H1 (cell line): ENCODE measurements at regions not wholly inside any gene's neighbourhood (a gene's known extent, or its start where the extent isn't known, plus 50 kb on each side); places are given as distances from the start of the nearest gene placed in this dataset.

Experiments
- CTCF ChIA-PET: fragments of 300-600 bp; sonication (Branson Sonifier 250); formaldehyde crosslinking; loops from one replicate; lab custom pipeline; 2021; ENCODE audit not compliant: partially characterized antibody; lab: Charles Lee
- POLR2A ChIA-PET: fragments of 300-600 bp; sonication (Branson Sonifier 250); formaldehyde crosslinking; loops from one replicate; lab custom pipeline; 2021; ENCODE audit warnings: inconsistent platforms; ENCODE audit not compliant: partially characterized antibody; lab: Charles Lee
- DNase-seq, 2 experiments: peaks; one replicate each; pipeline versions ENCODE4 v3.0.0 to v3.0.0-alpha.2; 2010 to 2022; ENCODE audit warnings: low spot score in 2 of 2, low read depth in 1 of 2, mixed read lengths in 1 of 2
- FAIRE-seq: peaks from 2 replicates; lab custom pipeline; 2011; peaks lifted over from hg19 to GRCh38; lab: Jason Lieb, UNC
- H2AFZ ChIP-seq: 2 replicates; pipeline ENCODE4 v1.8.1; 2012; ENCODE audit warnings: low read length, inconsistent platforms
- H2AK5ac ChIP-seq: 2 replicates; pipeline ENCODE4 v1.6.1; 2013; ENCODE audit warnings: low read depth, low read length
- H2BK120ac ChIP-seq: replicated peaks from 2 replicates; pipeline ENCODE3; 2013; ENCODE audit warnings: low read depth, low read length, inconsistent platforms
- H2BK12ac ChIP-seq: 2 replicates; pipeline ENCODE4 v1.6.1; 2013; ENCODE audit warnings: low read depth, low read length
- H2BK15ac ChIP-seq: 2 replicates; pipeline ENCODE4 v1.6.1; 2013; ENCODE audit warnings: low read length
- H2BK20ac ChIP-seq: 2 replicates; pipeline ENCODE4 v1.6.1; 2013; ENCODE audit warnings: low read length
- H2BK5ac ChIP-seq: 2 replicates; pipeline ENCODE4 v1.6.1; 2013; ENCODE audit warnings: low read depth, low read length
- H3K14ac ChIP-seq: 2 replicates; pipeline ENCODE4 v1.6.1; 2013; ENCODE audit warnings: inconsistent platforms; ENCODE audit not compliant: insufficient read length
- H3K18ac ChIP-seq: 2 replicates; pipeline ENCODE4 v1.6.1; 2013; ENCODE audit warnings: low read length; ENCODE audit errors: extremely low read depth
- H3K23ac ChIP-seq: 2 replicates; pipeline ENCODE4 v1.6.1; 2013; ENCODE audit warnings: inconsistent platforms; ENCODE audit not compliant: insufficient read length
- H3K23me2 ChIP-seq: 2 replicates; pipeline ENCODE4 v1.6.1; 2013; ENCODE audit warnings: low read depth, low read length
- H3K27ac ChIP-seq: 2 replicates; pipeline ENCODE4 v1.6.1; 2011; ENCODE audit warnings: low read depth, low read length, inconsistent platforms
- H3K27me3 ChIP-seq, 4 experiments: replicated peaks in 1 of 4; 1 replicate in 1 of 4; 2 replicates in 3 of 4; pipeline versions ENCODE4 v1.6.1 to v1.8.1; 2011 to 2013; ENCODE audit warnings: low read length in 3 of 4, mild to moderate bottlenecking in 3 of 4, inconsistent platforms in 2 of 4, mixed read lengths in 2 of 4, moderate library complexity in 1 of 4; ENCODE audit not compliant: control insufficient read depth in 3 of 4, insufficient read depth in 3 of 4; ENCODE audit errors: extremely low read depth in 1 of 4
- H3K36me3 ChIP-seq, 4 experiments: 2 replicates each; pipeline versions ENCODE4 v1.6.1 to v1.8.1; 2011 to 2013; ENCODE audit warnings: mild to moderate bottlenecking in 4 of 4, low read length in 3 of 4, moderate library complexity in 2 of 4, control low read depth in 1 of 4, inconsistent platforms in 1 of 4; ENCODE audit not compliant: insufficient read depth in 4 of 4, control insufficient read depth in 2 of 4
- H3K4ac ChIP-seq: replicated peaks from 2 replicates; pipeline ENCODE3; 2013; ENCODE audit warnings: low read length, low read depth, mixed read lengths, inconsistent platforms; ENCODE audit not compliant: insufficient read length
- H3K4me1 ChIP-seq, 4 experiments: replicated peaks in 1 of 4; 1 replicate in 1 of 4; 2 replicates in 3 of 4; pipeline versions ENCODE4 v1.6.1 to v1.8.1; 2011 to 2013; ENCODE audit warnings: low read length in 3 of 4, inconsistent platforms in 2 of 4, mixed read lengths in 1 of 4; ENCODE audit not compliant: insufficient read depth in 4 of 4, control insufficient read depth in 3 of 4
- H3K4me2 ChIP-seq, 2 experiments: 2 replicates each; pipeline versions ENCODE4 v1.6.1 to v1.8.1; 2011 to 2013; ENCODE audit warnings: low read depth in 2 of 2, low read length in 2 of 2, control low read depth in 1 of 2, inconsistent platforms in 1 of 2, mild to moderate bottlenecking in 1 of 2; ENCODE audit not compliant: insufficient read depth in 1 of 2
- H3K4me3 ChIP-seq, 4 experiments: fragments of 200-600, 300-600 bp in 1 of 4; sonication (generic), shearing (Covaris generic), sonication (Bioruptor Twin) in 1 of 4; 2 replicates each; pipeline versions ENCODE4 v1.5.1 to v1.8.1; 2011 to 2016; ENCODE audit warnings: low read length in 4 of 4, low read depth in 3 of 4, control low read depth in 2 of 4, inconsistent platforms in 2 of 4, mild to moderate bottlenecking in 2 of 4, mixed read lengths in 1 of 4, moderate library complexity in 1 of 4; ENCODE audit not compliant: insufficient read depth in 2 of 4; ENCODE audit errors: extremely low read depth in 1 of 4
- H3K56ac ChIP-seq: replicated peaks from 2 replicates; pipeline ENCODE3; 2013; ENCODE audit warnings: low read depth, mild to moderate bottlenecking, mixed read lengths, low read length, inconsistent platforms; ENCODE audit not compliant: insufficient read length
- H3K79me1 ChIP-seq: 2 replicates; pipeline ENCODE4 v1.6.1; 2013; ENCODE audit warnings: low read depth, low read length, control low read depth
- H3K79me2 ChIP-seq, 2 experiments: 2 replicates each; pipeline versions ENCODE4 v1.6.1 to v1.8.1; 2012 to 2013; ENCODE audit warnings: low read length in 2 of 2, mild to moderate bottlenecking in 2 of 2, inconsistent platforms in 1 of 2; ENCODE audit not compliant: insufficient read depth in 2 of 2, control insufficient read depth in 1 of 2
- H3K9ac ChIP-seq, 4 experiments: replicated peaks in 1 of 4; 1 replicate in 1 of 4; 2 replicates in 3 of 4; pipeline versions ENCODE4 v1.6.1 to v1.8.1; 2011 to 2013; ENCODE audit warnings: low read depth in 3 of 4, low read length in 3 of 4, control low read depth in 2 of 4, mild to moderate bottlenecking in 2 of 4, moderate library complexity in 2 of 4, inconsistent platforms in 1 of 4; ENCODE audit errors: extremely low read depth in 1 of 4
- H3K9me3 ChIP-seq, 2 experiments: 2 replicates each; pipeline versions ENCODE4 v1.6.1 to v1.8.1; 2012 to 2013; ENCODE audit warnings: mild to moderate bottlenecking in 2 of 2, moderate library complexity in 2 of 2, control low read depth in 1 of 2, inconsistent platforms in 1 of 2, low read depth in 1 of 2, low read length in 1 of 2, mixed read lengths in 1 of 2; ENCODE audit not compliant: insufficient read depth in 2 of 2
- H4K20me1 ChIP-seq, 2 experiments: replicated peaks in 1 of 2; 2 replicates each; pipeline versions ENCODE3 to v1.8.1; 2011 to 2013; ENCODE audit warnings: inconsistent platforms in 2 of 2, low read length in 2 of 2, mild to moderate bottlenecking in 1 of 2; ENCODE audit not compliant: insufficient read depth in 2 of 2, control insufficient read depth in 1 of 2
- H4K5ac ChIP-seq: 2 replicates; pipeline ENCODE4 v1.6.1; 2013; ENCODE audit warnings: low read length, low read depth, mixed read lengths, inconsistent platforms; ENCODE audit not compliant: insufficient read length
- H4K8ac ChIP-seq: 2 replicates; pipeline ENCODE4 v1.8.0; 2013; ENCODE audit warnings: mild to moderate bottlenecking, moderate library complexity, low read length, inconsistent platforms; ENCODE audit not compliant: insufficient read depth; ENCODE audit errors: extremely low read depth
- H4K91ac ChIP-seq: replicated peaks from 2 replicates; pipeline ENCODE3; 2013; ENCODE audit warnings: low read length, mixed read lengths, inconsistent platforms; ENCODE audit not compliant: insufficient read length
- SP1 ChIP-seq: IDR thresholded peaks from 2 replicates; pipeline ENCODE4 v1.6.1; 2011; ENCODE audit warnings: low read depth, low read length
- WGBS, 2 experiments: shearing (Covaris generic) in 1 of 2; methylation state at CpG; one replicate each; pipeline versions ENCODE4 v1.1.6 to v1.1.7; 2013 to 2015; ENCODE audit warnings: low lambda C conversion rate in 2 of 2, mixed read lengths in 2 of 2, inconsistent platforms in 1 of 2, low coverage in 1 of 2, missing lambda C conversion rate in 1 of 2; ENCODE audit not compliant: insufficient replicate concordance in 2 of 2, insufficient coverage in 1 of 2, insufficient read length in 1 of 2; ENCODE audit errors: extremely low coverage in 1 of 2, missing lambda C conversion rate in 1 of 2; 5-methylcytosine and 5-hydroxymethylcytosine counted together

GRCh38 chr10:120095875-120096274 lies 203.3 kb downstream of the SEC23IP start:
- Histone ChIP-seq H3K9ac (no peak overlapping the region), H4K20me1 (no peaks in the 10 kb centered on the region), H4K5ac (no peak overlapping the region), H3K14ac (no peak overlapping the region), H2BK15ac (no peak overlapping the region), H2AK5ac (no peak overlapping the region), H3K56ac (no peak overlapping the region), H2BK5ac (no peak overlapping the region), H4K8ac (no peak overlapping the region), H3K36me3 (no peaks in the 10 kb centered on the region), H3K9me3 (no peaks in the 10 kb centered on the region), H3K18ac (no peak overlapping the region), H3K23ac (no peak overlapping the region), H2AFZ (no peak overlapping the region), H3K4me3 (no peak overlapping the region)
- FAIRE-seq (no peak), DNase-seq (no peak)
- POLR2A ChIA-PET = no interaction called here
- TF ChIP-seq SP1 = no peak
- TF ChIP-seq, all 59 proteins: peak for 0
- WGBS, 2 experiments = 88% methylated on average over 3 of the region's 3 CpGs; no CpG with 5 or more reads in 1 of the 2 experiments
- Histone ChIP-seq H3K27ac (no peak overlapping the region), H4K91ac (no peak overlapping the region), H3K23me2 (no peaks in the 10 kb centered on the region), H3K79me1 (no peaks in the 10 kb centered on the region), H2BK120ac (no peak overlapping the region), H3K4me1 (peaks cover 0 to 11% (median 2%) of the 10 kb centered on the region in 4 experiments; a peak in 3 of 7 replicates), H3K27me3 (no peaks in the 10 kb centered on the region), H3K79me2 (no peaks in the 10 kb centered on the region), H3K4ac (no peak overlapping the region), H2BK20ac (no peak overlapping the region), H3K4me2 (no peak overlapping the region), H2BK12ac (no peak overlapping the region)
- CTCF ChIA-PET = interaction anchor here (0.6 to 1.6 kb wide), 2 partner anchors 13 to 409 kb away, joined by 3 read pairs; no protein-coding TSS in a partner anchor
